B cell (primary cell): ENCODE measurements at regions not wholly inside any gene's neighbourhood (a gene's known extent, or its start where the extent isn't known, plus 50 kb on each side); places are given as distances from the start of the nearest gene placed in this dataset.

Experiments used
- ATAC-seq: fragments of 200-7000 bp; cut with Tn5 transposase; one replicate; pipeline ENCODE4 v1.10.0; 2021; ENCODE audit warnings: low read depth, mild to moderate bottlenecking, moderate number of reproducible peaks, moderate library complexity
- CTCF ChIA-PET: fragments of 350-600 bp; sonication (Branson Sonifier 250); formaldehyde crosslinking; loops from one replicate; lab custom pipeline; 2021; ENCODE audit warnings: antibody characterized with exemption, inconsistent platforms; lab: Charles Lee
- POLR2A ChIA-PET: fragments of 350-600 bp; sonication (Branson Sonifier 250); formaldehyde crosslinking; loops from one replicate; lab custom pipeline; 2021; ENCODE audit warnings: antibody characterized with exemption; lab: Charles Lee
- DNase-seq: peaks from one replicate; pipeline ENCODE4 v3.0.0; 2013
- H2AFZ ChIP-seq: 2 replicates; pipeline ENCODE4 v1.6.1; 2012; ENCODE audit warnings: mild to moderate bottlenecking, low read depth, low read length; ENCODE audit not compliant: insufficient read depth, poor library complexity, severe bottlenecking
- H3K27ac ChIP-seq, 2 donors: 1 replicate in 1 of 2; 2 replicates in 1 of 2; pipeline ENCODE4 v1.5.1; 2012 to 2013; ENCODE audit warnings: low read length in 2 of 2, mild to moderate bottlenecking in 2 of 2, moderate library complexity in 1 of 2
- H3K27me3 ChIP-seq, 4 experiments: fragments of 200-600 bp in 1 of 4; sonication (generic) in 1 of 4; replicated peaks in 1 of 4; 1 replicate in 2 of 4; 2 replicates in 2 of 4; pipeline versions ENCODE4 v1.6.1 to v1.7.0; 2013 to 2016; ENCODE audit warnings: low read length in 3 of 4, mild to moderate bottlenecking in 2 of 4, mixed read lengths in 1 of 4, moderate library complexity in 1 of 4; ENCODE audit not compliant: insufficient read depth in 4 of 4, control insufficient read depth in 3 of 4; ENCODE audit errors: control extremely low read depth in 1 of 4
- H3K36me3 ChIP-seq, 2 experiments: replicated peaks in 1 of 2; 1 replicate in 1 of 2; 2 replicates in 1 of 2; pipeline versions ENCODE4 v1.6.1 to v1.7.1; 2013; ENCODE audit warnings: low read length in 1 of 2; ENCODE audit not compliant: insufficient read depth in 2 of 2, control insufficient read depth in 1 of 2; ENCODE audit errors: control extremely low read depth in 1 of 2, extremely low read depth in 1 of 2
- H3K4me1 ChIP-seq, 2 donors: fragments of 200-600 bp in 1 of 2; sonication (generic) in 1 of 2; 1 replicate in 1 of 2; 2 replicates in 1 of 2; pipeline versions ENCODE4 v1.5.1 to v1.6.1; 2013 to 2017; ENCODE audit warnings: low read length in 2 of 2; ENCODE audit not compliant: control insufficient read depth in 2 of 2, insufficient read depth in 2 of 2
- H3K4me2 ChIP-seq: replicated peaks from 2 replicates; pipeline ENCODE3; 2012; ENCODE audit warnings: mild to moderate bottlenecking, low read depth, low read length; ENCODE audit not compliant: poor library complexity, severe bottlenecking
- H3K4me3 ChIP-seq, 5 experiments: fragments of 200-600 bp in 1 of 5; sonication (generic) in 1 of 5; 1 replicate in 3 of 5; 2 replicates in 2 of 5; pipeline versions ENCODE4 v1.5.1 to v1.7.0; 2011 to 2016; ENCODE audit warnings: low read length in 4 of 5, mild to moderate bottlenecking in 4 of 5, low read depth in 2 of 5, control low read depth in 1 of 5, moderate library complexity in 1 of 5; ENCODE audit not compliant: insufficient read depth in 1 of 5; ENCODE audit errors: control extremely low read depth in 1 of 5, extremely low read depth in 1 of 5
- H3K79me2 ChIP-seq: fragments of 200-600 bp; sonication (generic); one replicate; pipeline ENCODE4 v1.6.0; 2016; ENCODE audit warnings: low read length; ENCODE audit not compliant: control insufficient read depth, insufficient read depth
- H3K9ac ChIP-seq: fragments of 200-600 bp; sonication (generic); 2 replicates; pipeline ENCODE4 v1.6.1; 2017; ENCODE audit warnings: mild to moderate bottlenecking, low read length, moderate library complexity
- H3K9me3 ChIP-seq, 3 donors: one replicate each; pipeline versions ENCODE4 v1.6.1 to v1.7.1; 2013; ENCODE audit warnings: low read length in 2 of 3; ENCODE audit not compliant: control insufficient read depth in 2 of 3, insufficient read depth in 1 of 3; ENCODE audit errors: control extremely low read depth in 1 of 3
- H4K20me1 ChIP-seq: 2 replicates; pipeline ENCODE4 v1.6.0; 2012; ENCODE audit warnings: mild to moderate bottlenecking, low read length; ENCODE audit not compliant: insufficient read depth, control insufficient read depth, poor library complexity, severe bottlenecking
- H3K27ac Mint-ChIP-seq: one replicate; pipeline ENCODE4 v1.8.0; 2021; ENCODE audit warnings: mixed read lengths
- H3K27me3 Mint-ChIP-seq: one replicate; pipeline ENCODE4 v1.8.0; 2021; ENCODE audit warnings: mixed read lengths
- H3K4me1 Mint-ChIP-seq: one replicate; pipeline ENCODE4 v1.8.0; 2021; ENCODE audit warnings: mixed read lengths
- H3K4me3 Mint-ChIP-seq: one replicate; pipeline ENCODE4 v1.8.0; 2021; ENCODE audit warnings: mixed read lengths
- H3K9me3 Mint-ChIP-seq: one replicate; pipeline ENCODE4 v1.8.0; 2022; ENCODE audit warnings: mixed read lengths; ENCODE audit not compliant: insufficient read depth
- CTCF ChIP-seq: fragments of 200-600 bp; IDR thresholded peaks from one replicate; pipeline ENCODE4 v1.8.0; 2022; ENCODE audit warnings: antibody characterized with exemption, mild to moderate bottlenecking
- EZH2 ChIP-seq: IDR thresholded peaks from 2 replicates; pipeline ENCODE4 v1.6.1; 2012; ENCODE audit warnings: borderline replicate concordance, low read depth, mild to moderate bottlenecking, moderate library complexity, low read length; ENCODE audit not compliant: insufficient read depth, poor library complexity, severe bottlenecking
- WGBS: methylation state at CpG from one replicate; pipeline ENCODE4 v1.1.5; 2013; ENCODE audit warnings: missing lambda C conversion rate; ENCODE audit not compliant: insufficient coverage; 5-methylcytosine and 5-hydroxymethylcytosine counted together
- intact Hi-C: fragments of 100-400 bp; cut with micrococcal nuclease; formaldehyde crosslinking; loops from one replicate; pipeline ENCODE4 v1.10.0; 2022

GRCh38 chr9:32722704-32723103 is 60.6 kb upstream of the TMEM215 start:
- Histone ChIP-seq H3K9ac (no peak overlapping the region), H4K20me1 (no peaks in the 10 kb centered on the region), H3K9me3 (no peaks in the 10 kb centered on the region), H2AFZ (no peak overlapping the region), H3K27ac (no peak overlapping the region), H3K36me3 (no peaks in the 10 kb centered on the region), H3K4me3 (no peak overlapping the region), H3K4me2 (no peak overlapping the region), H3K27me3 (no peaks in the 10 kb centered on the region), H3K4me1 (no peaks in the 10 kb centered on the region), H3K79me2 (no peaks in the 10 kb centered on the region)
- no peaks in the 10 kb centered on the region for H3K4me1 Mint-ChIP-seq
- peaks cover 4% of the 10 kb centered on the region for H3K27me3 Mint-ChIP-seq
- DNase-seq (no peak), ATAC-seq (no peak)
- 51% methylated on average over 6 of the region's 7 CpGs for WGBS
- H3K4me3 Mint-ChIP-seq, result no peak overlapping the region
- H3K9me3 Mint-ChIP-seq, result no peaks in the 10 kb centered on the region
- H3K27ac Mint-ChIP-seq, result no peak overlapping the region
- intact Hi-C loops, result no loop called here
- ChIA-PET POLR2A (no interaction called here), CTCF (no interaction called here)
- TF ChIP-seq CTCF (no peak), EZH2 (no peak)

- H3K4me3 Mint-ChIP-seq, result no peak overlapping the region
- H3K27ac ChIP-seq, result no peak overlapping the region
- no peaks in the 10 kb centered on the region for H3K9me3 ChIP-seq
- intact Hi-C loops, result no loop called here
- no peak overlapping the region for H2AFZ ChIP-seq
- no peak for DNase-seq
- H3K27ac Mint-ChIP-seq, result no peak overlapping the region
- H3K9me3 Mint-ChIP-seq, result peaks cover 3% of the 10 kb centered on the region
- WGBS, result 76% methylated on average over 4 of the region's 5 CpGs
- no peak overlapping the region for H3K4me2 ChIP-seq
- ATAC-seq, result no peak
- no peaks in the 10 kb centered on the region for H3K36me3 ChIP-seq
- H3K4me1 Mint-ChIP-seq, result no peaks in the 10 kb centered on the region
- H3K27me3 ChIP-seq, result no peaks in the 10 kb centered on the region
- H3K4me1 ChIP-seq, result no peaks in the 10 kb centered on the region
- no peaks in the 10 kb centered on the region for H3K79me2 ChIP-seq
- no peak overlapping the region for H3K9ac ChIP-seq
- no peak overlapping the region for H3K4me3 ChIP-seq
- ChIA-PET CTCF (no interaction called here), POLR2A (no interaction called here)
- TF ChIP-seq EZH2, result no peak
- no peak for TF ChIP-seq CTCF
- peaks cover 4% of the 10 kb centered on the region for H3K27me3 Mint-ChIP-seq
- H4K20me1 ChIP-seq, result no peaks in the 10 kb centered on the region
These were observed 59.5 kb upstream of the TMEM215 start for GRCh38 chr9:32723789-32724325.
